Neural crest cell (in vitro differentiated cells): ENCODE measurements at regions not wholly inside any gene's neighbourhood (a gene's known extent, or its start where the extent isn't known, plus 50 kb on each side); places are given as distances from the start of the nearest gene placed in this dataset.

Source experiments
- DNase-seq: peaks from one replicate; pipeline ENCODE4 v3.0.0; 2021; ENCODE audit warnings: low read depth, mixed read lengths, low spot score
- H3K27ac Mint-ChIP-seq: one replicate; pipeline ENCODE4 v1.8.0; 2021; ENCODE audit warnings: mild to moderate bottlenecking, mixed read lengths; ENCODE audit not compliant: unreplicated experiment
- H3K27me3 Mint-ChIP-seq: 2 replicates; pipeline ENCODE4 v1.8.0; 2021; ENCODE audit warnings: low read depth, mild to moderate bottlenecking, mixed read lengths
- H3K36me3 Mint-ChIP-seq: 2 replicates; pipeline ENCODE4 v1.8.0; 2021; ENCODE audit warnings: low read depth, mild to moderate bottlenecking, mixed read lengths
- H3K4me1 Mint-ChIP-seq: 2 replicates; pipeline ENCODE4 v1.8.0; 2021; ENCODE audit warnings: mixed read lengths
- H3K4me3 Mint-ChIP-seq: one replicate; pipeline ENCODE4 v1.8.0; 2021; ENCODE audit warnings: mild to moderate bottlenecking, mixed read lengths
- H3K9me3 Mint-ChIP-seq: 2 replicates; pipeline ENCODE4 v1.8.0; 2021; ENCODE audit warnings: mixed read lengths
- CTCF ChIP-seq: fragments of 200-600 bp; sonication (generic); conservative IDR thresholded peaks from 2 replicates; pipeline ENCODE4 v1.5.0; 2021; ENCODE audit warnings: antibody characterized with exemption, mild to moderate bottlenecking

DNA sequence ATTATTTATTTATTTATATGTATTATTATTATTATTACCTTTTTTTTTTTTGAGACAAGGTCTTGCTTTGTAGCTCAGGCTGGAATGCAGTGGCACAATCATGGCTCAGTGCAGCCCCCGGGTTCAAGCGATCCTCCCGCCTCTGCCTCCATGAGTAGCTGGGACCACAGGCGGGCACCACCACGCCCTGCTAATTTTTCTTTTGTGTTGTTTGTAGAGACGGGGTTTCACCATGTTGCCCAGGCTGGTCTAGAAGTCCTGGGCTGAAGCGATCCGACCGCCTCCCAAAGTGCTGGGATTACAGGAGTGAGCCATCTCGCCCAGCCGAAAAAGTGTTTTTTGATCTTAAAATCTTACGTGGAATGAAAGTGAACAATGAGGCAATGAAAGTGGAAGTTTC is 79.4 kb upstream of the C1GALT1 start:
- no peak overlapping the region for H3K27ac Mint-ChIP-seq
- peaks cover 30% of the 10 kb centered on the region for H3K4me1 Mint-ChIP-seq

DNA sequence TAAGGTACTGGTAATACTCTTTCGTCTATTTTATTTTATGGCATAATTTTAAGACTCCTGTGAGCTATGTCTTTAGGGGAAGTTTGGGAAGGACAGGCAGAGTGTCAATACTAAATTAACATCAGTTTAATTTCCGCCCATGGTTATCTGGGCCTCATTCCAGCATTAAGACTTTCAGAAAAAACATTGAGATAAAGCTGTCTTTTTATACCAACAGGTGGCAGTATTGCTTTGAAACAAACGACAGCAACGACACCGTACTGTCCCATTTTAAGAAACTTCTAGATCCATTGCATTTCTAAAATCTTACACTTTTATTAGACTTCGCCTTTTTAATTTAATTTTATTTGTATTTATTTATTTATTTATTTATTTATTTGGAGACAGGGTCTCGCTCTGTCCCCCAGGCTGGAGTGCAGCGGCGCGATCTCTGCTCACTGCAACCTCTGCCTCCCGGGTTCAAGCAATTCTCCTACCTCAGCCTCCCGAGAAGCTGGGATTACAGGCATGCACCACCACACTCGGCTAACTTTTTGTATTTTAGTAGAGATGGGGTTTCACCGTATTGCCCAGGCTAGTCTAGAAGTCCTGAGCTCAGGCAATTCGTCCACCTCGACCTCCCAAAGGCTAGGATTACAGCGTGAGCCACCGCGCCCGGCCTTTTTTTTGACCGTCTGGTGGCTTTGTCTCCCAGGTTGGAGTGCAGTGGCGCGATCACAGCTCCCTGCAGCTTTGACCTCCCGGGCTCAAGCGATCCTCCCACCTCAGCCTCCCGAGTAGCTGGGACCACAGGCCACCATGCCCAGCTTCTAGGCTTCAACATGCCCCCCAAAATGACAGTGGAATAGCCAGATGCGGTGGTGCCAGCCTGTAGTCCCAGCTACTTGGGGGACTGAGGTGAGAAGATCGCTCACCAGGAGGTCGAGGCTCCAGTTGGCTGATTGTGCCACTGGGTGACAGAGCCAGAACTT is 78.7 kb upstream of the C1GALT1 start:
- Mint-ChIP-seq H3K36me3 (no peaks in the 10 kb centered on the region), H3K27me3 (no peaks in the 10 kb centered on the region), H3K4me3 (no peak overlapping the region), H3K27ac (no peak overlapping the region), H3K9me3 (no peaks in the 10 kb centered on the region), H3K4me1 (peaks cover 29% of the 10 kb centered on the region)
- no peak for DNase-seq
- TF ChIP-seq CTCF: peak; percentile 75

More for the DNA sequence above, 79.4 kb upstream of the C1GALT1 start:
- no peak for TF ChIP-seq CTCF
- no peaks in the 10 kb centered on the region for H3K27me3 Mint-ChIP-seq
- no peaks in the 10 kb centered on the region for H3K36me3 Mint-ChIP-seq
- no peaks in the 10 kb centered on the region for H3K9me3 Mint-ChIP-seq
- no peak for DNase-seq
- H3K4me3 Mint-ChIP-seq: no peak overlapping the region

DNA sequence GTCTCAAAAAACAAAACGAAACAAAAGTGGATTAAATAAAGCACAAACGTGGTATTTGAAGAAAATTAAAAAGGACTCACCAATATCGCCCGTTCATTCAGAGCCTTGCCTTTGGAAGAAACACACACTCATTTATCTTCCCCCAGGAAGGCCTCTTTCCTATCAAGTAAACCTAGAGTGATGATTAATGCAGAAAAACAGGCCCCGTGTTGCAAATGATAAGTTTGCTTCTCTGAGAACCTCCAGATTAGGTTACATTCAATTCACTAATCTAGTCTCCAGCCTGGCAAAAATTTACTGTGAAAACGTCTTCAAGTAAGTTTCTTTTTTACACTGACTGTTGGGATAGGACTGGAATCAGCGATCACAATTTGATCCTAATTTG is 78.0 kb upstream of the C1GALT1 start:
- no peaks in the 10 kb centered on the region for H3K36me3 Mint-ChIP-seq
- H3K27me3 Mint-ChIP-seq: no peaks in the 10 kb centered on the region
- no peak for DNase-seq
- peaks cover 22% of the 10 kb centered on the region for H3K4me1 Mint-ChIP-seq
- no peaks in the 10 kb centered on the region for H3K9me3 Mint-ChIP-seq
- H3K4me3 Mint-ChIP-seq: no peak overlapping the region
- no peak for TF ChIP-seq CTCF
- no peak overlapping the region for H3K27ac Mint-ChIP-seq

- Mint-ChIP-seq H3K27me3 (no peaks in the 10 kb centered on the region), H3K4me3 (no peak overlapping the region), H3K27ac (no peak overlapping the region), H3K36me3 (no peaks in the 10 kb centered on the region), H3K9me3 (no peaks in the 10 kb centered on the region), H3K4me1 (peaks cover 15% of the 10 kb centered on the region)
- TF ChIP-seq CTCF: no peak
- DNase-seq: no peak
Observed at GRCh38 chr7:7104971-7105370, 77.4 kb upstream of the C1GALT1 start.

DNA sequence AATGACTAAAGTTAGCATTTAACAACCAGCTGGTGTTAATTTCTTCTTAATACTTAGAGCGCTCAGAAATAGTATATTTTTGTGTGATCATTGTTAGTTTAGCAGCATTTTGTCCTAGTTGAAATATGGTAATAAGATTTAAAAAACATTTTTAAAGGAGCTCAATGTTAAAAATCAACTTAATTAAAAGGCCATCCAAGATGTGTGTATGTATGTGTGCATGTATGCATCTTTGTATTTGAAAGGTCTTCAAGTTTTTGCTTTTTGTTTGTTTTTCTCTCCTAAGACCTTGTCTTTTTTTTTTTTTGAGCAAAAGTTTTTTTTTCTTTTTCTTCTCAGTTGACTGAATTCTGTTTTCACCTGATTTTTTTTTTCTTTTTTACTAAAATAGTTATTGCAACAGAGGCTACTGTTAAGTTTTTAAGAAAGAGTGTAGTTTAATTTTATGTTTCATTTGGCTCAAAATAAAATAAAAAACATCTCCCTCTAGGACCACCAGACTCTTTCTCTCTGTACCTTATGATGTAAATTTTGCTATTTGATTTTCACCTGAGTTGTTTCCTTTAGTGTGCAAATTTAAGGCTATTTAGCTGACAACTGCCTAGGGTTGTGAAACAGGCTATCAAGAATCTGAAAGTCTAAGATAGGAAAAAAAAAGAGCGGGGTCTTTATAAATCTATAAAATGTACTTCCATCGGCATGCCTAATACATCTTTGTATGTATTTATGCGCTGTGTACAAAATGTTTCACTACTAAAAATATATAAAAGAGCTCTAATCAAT is 76.4 kb upstream of the C1GALT1 start:
- no peak for TF ChIP-seq CTCF
- H3K4me3 Mint-ChIP-seq: no peak overlapping the region
- H3K4me1 Mint-ChIP-seq: peaks cover 5% of the 10 kb centered on the region
- no peaks in the 10 kb centered on the region for H3K9me3 Mint-ChIP-seq
- DNase-seq: no peak
- H3K27ac Mint-ChIP-seq: no peak overlapping the region
- H3K27me3 Mint-ChIP-seq: no peaks in the 10 kb centered on the region
- no peaks in the 10 kb centered on the region for H3K36me3 Mint-ChIP-seq
